Iris pigment epithelial cell (primary cell): ENCODE measurements at regions not wholly inside any gene's neighbourhood (a gene's known extent, or its start where the extent isn't known, plus 50 kb on each side); places are given as distances from the start of the nearest gene placed in this dataset.
"Not testable (repeated sequence)": the region's sequence is repeated elsewhere in the genome, so short reads cannot be mapped to it uniquely, and the experiment has no call there.

Source experiments
- DNase-seq: peaks from one replicate; pipeline ENCODE4 v3.0.0-alpha.2; 2011; ENCODE audit warnings: low read depth

DNA sequence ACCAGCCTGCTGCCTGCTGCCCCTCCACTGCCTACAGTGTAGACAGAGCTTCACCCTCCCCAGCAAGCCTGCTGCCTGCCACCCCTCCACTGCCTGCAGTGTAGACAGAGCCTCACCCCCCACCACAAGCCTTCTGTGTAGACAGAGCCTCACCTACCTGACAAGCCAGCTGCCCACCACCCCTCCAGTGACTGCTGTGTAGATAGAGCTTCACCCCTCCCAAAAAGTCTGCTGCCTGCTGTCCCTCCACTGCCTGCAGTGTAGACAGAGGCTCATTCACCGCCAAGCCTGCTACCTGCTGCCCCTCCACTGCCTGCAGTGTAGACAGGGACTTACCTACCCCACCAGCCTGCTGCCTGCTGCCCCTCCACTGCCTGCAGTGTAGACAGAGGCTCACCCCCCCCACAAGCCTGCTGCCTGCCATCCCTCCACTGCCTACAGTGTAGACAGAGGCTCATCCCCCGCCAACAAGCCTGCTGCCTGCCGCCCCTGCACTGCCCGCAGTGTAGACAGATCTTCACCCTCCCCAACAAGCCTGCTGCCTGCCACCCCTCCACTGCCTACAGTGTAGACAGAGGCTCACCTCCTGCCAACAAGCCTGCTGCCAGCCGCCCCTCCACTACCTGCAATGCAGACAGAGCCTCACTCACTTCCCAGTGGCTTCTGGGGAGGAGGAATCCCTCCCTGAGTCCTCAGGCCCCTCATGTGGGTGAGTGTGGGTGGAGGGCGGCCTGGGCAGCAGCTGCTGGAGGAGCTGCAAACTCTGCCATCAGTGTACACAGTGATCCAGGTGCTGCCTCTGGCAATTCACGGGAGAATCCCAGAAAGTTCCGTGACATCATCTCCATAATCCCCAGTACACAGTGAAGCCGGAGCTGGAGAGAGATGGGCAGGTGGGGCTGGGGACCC is 140.9 kb downstream of the DLL1 start:
- no peak for DNase-seq

DNA sequence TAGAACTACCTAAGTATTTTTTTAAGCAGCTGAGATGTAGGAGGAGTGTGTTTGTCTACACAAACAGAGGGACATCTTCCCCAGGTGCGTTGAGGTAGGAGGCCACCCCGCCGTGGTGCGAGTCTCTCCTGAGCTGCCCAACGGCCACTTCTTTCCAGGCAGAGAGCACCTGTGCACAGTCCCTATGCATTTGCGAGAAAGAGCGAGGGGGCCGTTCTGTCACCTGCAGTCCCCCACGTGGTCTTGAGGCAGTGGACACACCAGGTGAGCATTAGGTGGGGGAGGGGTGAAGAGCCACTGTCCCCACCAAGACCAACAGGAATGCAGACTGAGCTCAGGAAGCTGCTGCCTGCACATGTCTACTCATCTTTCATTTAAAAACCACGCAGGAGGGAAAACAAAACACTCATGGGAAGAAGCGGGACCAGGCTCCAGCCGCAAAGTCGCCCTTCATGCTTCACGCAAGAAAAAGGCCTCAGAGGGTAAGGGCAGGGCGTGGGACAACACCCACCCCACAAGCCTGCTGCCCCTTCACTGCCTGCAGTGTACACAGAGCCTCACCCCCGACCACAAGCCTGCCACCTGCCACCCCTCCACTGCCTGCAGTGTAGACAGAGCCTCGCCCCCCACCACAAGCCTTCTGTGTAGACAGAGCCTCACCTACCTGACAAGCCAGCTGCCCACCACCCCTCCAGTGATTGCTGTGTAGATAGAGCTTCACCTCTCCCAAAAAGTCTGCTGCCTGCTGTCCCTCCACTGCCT is 142.0 kb downstream of the DLL1 start:
- DNase-seq, result no peak

DNA sequence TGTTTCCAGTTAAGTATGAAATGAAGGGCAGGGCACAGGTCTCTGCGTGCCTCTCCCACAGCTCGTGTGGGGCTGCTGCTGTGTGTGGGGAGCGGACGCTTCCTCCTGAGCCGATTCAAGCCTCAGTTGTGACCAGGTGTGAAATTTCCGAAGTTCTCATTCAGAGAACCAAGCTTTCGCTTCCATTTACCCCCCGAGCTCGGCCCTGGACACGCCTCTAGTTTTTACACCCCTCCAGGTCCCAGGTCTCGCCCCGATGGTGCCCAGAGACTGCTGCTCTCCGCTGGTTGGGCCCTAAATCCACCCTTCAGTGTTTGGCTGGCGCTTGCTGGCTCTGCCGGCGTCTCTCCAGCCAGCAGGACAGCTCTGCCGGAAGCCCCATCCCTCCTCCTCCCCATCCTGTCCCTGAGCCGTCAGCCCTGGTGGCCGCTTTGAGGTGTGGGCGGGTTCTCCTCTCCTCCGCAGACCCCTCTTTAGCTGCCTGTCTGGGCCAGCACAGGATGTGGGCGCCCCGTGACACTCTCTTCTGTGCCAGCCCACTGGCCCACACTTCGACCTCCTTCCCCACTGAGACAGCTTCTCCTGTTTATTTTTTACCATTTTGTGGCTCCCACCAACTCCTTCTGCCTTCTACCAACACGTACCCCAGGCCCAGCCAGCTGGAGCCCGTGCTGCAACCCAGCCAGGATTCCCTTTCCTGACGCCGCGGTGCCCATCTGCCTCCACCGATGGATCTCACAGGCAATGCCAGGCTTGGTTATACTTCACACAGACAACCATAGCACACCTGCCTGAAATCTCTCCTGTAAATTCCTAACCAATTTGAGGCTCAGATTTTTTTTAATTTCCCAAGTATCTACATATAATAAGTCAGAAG is 142.8 kb downstream of the DLL1 start:
- DNase-seq, result no peak

DNA sequence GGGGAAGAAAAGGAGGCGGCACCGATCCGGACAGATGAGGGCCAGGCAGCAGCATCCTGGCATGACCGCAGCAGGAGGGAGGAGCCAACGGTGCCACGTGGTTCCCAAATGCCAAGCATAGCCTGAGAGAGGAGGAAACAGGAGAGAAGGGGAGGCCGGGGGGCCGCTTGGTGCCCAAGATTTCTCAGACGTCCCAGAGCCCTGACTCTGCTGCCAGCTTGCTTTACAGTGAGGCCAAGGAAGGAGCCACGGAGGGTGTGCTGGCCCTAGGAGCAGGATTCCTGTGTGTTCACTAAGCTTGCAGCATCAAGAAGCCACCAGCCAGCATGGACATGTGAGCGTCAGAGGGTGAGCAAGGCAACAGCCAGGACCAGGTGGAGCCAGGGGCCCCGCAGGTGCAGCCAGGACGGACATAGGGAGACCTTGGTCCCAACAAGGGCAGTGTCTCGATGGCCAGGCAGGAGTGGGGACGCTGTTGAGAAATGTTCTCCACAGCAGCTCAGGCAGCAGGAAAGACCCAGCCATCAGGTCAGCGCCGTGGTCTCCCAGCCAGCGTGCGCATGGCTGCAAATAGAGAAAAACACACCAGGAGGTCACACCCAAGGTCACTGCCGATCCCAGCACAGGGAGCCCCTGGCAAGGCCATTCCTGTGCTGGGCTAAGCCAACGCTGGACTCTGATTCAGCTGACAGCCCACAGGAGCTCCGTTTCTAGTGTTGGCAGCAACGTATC is 143.7 kb downstream of the DLL1 start:
- no peak for DNase-seq

DNA sequence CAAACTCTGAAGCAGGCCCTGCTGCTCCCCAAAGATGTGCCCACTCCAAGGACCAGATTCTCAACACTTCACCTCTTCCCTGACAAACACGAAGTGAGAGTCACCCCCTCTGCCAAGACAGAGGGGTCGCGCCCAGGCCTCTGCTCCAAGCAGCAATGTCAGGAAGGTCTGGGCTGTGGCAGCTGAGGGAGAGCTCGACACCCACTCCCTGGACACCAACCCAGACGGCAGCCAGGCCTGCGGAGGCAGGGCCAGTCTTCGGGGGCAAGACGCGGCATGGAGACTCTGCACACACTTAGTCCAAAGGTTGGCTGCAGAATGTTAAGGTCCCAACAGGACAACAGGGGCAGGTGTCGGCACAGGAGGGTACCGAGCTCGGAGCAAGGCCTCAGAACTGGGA is 144.2 kb downstream of the DLL1 start:
- DNase-seq, result no peak

DNA sequence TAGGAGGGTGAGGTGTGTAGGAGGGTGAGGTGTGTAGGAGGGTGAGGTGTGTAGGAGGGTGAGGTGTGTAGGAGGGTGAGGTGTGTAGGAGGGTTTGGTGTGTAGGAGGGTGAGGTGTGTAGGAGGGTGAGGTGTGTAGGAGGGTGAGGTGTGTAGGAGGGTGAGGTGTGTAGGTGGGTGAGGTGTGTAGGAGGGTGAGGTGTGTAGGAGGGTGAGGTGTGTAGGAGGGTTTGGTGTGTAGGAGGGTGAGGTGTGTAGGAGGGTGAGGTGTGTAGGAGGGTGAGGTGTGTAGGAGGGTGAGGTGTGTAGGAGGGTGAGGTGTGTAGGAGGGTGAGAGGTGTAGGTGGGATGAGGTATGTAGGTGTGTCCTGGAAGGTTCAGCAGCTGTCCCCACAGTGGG is 144.7 kb downstream of the DLL1 start:
- DNase-seq, result peak; percentile 31

DNA sequence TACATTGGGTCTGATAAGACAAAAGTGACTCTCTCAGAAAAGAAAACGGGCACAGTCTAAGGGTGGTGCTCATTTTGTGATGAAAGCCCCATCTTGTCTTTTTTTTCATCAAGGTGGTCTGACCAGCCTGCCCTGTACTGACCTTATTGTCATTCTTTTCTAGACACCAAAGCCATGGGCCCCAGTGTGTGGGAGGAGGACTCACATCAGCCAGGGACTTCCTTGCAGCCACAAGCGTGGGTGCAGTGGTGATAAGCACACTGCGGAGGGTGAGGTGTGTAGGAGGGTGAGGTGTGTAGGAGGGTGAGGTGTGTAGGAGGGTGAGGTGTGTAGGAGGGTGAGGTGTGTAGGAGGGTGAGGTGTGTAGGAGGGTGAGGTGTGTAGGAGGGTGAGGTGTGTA is 145.2 kb downstream of the DLL1 start:
- DNase-seq, result not testable (repeated sequence)

DNA sequence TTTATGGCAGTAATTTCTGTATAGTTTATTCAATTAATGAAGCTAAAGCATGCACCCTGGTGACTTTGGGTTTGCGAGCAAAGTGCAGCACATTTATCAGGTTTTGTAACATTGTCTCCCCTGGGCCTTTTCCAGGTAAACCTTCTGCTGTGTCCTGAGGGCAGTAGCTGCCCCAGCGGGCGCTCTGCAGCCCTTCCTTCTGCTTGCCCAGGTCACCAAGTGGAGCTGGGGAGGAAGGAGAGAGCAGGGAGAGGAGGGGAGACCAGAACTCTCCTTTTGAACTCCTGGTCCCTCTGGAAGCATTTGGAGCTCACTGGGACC is 145.6 kb downstream of the DLL1 start:
- DNase-seq, result no peak

DNA sequence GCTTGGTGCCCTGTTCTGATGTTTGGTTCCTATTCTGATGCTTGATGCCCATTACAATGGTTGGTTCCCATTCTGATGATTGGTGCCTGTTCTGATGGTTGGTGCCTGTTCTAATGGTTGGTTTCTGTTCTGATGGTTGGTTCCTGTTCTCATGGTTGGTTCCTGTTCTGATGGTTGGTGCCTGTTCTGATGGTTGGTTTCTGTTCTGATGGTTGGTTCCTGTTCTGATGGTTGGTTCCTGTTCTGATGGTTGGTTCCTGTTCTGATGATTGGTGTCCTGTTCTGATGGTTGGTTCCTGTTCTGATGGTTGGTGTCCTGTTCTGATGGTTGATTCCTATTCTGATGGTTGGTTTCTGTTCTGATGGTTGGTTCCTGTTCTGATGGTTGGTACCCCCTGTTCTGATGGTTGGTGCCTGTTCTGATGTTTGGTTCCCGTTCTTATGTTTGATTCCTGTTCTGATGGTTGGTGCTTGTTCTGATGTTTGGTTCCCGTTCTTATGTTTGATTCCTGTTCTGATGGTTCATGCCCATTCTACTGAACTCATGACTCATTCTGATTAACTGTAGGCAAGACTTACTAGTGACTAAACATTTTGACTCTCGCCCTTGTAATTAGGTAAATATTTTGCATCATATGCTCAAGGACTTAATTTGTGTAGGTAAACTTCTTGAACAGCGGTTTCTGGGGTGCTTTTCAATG is 146.2 kb downstream of the DLL1 start:
- DNase-seq, result no peak

DNA sequence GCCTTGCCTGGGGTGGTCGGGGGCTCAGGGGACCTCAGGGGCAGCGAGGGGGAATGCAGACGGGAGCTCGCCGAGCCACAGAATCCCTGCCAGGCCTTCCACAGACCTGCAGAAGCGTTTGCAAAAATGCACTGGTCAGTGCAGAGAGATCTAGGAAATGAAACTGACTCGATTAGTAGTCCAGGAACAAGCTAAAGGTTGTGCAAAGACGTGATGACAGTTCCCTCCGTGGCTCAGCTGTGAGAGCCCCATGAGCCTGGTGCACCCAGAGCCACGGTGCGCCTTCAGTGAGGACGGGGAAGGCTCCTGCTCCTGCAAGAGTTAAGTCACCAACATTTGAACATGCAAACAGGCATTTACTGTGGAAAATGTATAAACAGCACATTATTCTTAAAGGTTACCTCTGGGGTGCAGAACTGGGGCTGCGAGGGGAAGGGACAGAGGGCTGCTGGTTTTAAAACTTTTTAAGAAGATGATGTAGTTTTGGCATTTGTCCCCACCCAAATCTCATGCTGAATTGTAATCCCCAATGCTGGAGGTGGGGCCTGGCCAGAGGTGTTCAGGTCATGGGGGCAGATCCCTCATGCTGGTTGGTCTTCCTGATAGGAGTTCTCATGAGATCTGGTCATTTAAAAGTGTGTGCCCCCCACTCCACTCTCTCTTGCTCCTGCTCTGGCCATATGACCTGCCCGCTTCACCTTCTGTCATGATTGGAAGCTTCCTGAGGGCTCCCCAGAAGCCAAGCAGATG is 147.3 kb downstream of the DLL1 start:
- no peak for DNase-seq

DNA sequence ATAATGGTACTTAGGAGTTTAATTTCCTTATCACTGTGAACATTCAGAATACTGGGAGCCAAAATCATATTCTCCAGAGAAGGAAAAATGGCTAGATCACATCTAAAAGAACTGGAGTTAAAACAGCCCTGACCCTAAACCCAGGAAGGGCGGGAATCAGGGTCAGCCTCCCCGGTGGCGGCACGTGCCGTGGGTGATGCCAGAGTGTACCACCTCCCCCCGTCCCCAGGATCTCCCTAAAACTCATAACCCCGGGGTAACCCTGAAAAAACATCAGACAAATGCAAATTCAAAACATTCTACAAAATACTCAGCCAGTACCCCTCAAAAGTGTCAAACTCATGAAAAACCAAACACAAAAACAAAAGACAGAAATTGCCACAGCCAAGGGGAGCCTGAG is 148.3 kb downstream of the DLL1 start:
- no peak for DNase-seq

DNA sequence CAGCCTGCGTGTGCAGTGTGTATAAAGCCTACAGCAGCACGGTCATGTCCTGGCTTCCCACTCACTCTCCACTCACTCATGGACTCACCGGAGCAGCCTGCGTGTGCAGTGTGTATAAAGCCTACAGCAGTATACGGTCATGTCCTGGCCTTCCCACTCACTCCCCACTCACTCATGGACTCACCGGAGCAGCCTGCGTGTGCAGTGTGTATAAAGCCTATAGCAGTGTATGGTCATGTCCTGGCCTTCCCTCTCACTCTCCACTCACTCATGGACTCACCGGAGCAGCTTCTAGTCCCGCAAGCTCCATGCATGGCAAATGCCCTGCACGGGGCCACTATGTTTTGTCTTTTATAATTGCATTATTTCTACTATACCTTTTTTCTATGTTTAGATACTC is 149.8 kb downstream of the DLL1 start:
- DNase-seq, result not testable (repeated sequence)

DNA sequence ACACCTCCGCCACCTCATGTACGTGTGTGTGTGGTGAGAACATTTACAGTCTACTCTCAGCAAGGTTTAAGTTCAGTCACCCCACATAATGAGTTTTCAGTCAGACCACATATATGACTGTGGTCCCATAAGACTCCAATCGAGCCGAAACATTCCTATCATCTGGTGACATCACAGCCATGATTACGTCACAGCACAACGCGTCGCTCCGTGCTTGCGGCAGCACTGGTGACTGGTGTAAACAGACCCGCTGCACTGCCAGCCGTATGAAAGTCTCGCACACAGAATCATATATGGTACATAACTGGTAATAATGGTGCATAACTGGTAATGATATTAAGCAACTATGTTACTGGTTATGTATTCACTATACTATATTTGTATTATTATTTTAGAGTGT is 150.7 kb downstream of the DLL1 start:
- no peak for DNase-seq

DNA sequence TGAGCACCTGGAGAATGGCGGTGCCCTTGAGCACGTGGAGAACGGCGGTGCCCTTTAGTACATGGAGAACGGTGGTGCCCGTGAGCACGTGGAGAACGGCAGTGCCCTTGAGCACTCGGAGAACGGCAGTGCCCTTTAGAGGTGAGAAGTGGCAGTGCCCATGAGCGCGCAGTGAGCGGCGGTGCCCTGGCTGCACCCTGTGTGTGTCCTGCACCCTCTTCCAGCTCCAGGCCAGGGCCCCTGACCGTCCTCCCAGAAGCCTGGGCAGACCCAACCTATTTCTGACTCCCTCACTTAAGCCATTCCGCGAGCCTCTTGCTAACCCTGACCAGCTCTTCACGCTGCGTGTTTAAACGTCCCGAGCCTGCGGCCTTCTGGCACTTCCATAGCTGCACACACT is 151.3 kb downstream of the DLL1 start:
- DNase-seq, result no peak

DNA sequence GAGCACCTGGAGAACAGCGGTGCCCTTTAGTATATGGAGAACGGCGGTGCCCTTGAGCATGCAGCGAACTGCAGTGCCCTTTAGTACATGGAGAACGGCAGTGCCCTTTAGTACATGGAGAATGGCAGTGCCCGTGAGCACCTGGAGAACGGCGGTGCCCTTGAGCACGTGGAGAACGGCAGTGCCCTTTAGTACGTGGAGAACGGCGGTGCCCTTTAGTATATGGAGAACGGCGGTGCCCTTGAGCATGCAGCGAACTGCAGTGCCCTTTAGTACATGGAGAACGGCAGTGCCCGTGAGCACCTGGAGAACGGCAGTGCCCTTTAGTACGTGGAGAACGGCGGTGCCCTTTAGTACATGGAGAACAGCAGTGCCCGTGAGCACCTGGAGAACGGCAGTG is 151.8 kb downstream of the DLL1 start:
- not testable (repeated sequence) for DNase-seq

DNA sequence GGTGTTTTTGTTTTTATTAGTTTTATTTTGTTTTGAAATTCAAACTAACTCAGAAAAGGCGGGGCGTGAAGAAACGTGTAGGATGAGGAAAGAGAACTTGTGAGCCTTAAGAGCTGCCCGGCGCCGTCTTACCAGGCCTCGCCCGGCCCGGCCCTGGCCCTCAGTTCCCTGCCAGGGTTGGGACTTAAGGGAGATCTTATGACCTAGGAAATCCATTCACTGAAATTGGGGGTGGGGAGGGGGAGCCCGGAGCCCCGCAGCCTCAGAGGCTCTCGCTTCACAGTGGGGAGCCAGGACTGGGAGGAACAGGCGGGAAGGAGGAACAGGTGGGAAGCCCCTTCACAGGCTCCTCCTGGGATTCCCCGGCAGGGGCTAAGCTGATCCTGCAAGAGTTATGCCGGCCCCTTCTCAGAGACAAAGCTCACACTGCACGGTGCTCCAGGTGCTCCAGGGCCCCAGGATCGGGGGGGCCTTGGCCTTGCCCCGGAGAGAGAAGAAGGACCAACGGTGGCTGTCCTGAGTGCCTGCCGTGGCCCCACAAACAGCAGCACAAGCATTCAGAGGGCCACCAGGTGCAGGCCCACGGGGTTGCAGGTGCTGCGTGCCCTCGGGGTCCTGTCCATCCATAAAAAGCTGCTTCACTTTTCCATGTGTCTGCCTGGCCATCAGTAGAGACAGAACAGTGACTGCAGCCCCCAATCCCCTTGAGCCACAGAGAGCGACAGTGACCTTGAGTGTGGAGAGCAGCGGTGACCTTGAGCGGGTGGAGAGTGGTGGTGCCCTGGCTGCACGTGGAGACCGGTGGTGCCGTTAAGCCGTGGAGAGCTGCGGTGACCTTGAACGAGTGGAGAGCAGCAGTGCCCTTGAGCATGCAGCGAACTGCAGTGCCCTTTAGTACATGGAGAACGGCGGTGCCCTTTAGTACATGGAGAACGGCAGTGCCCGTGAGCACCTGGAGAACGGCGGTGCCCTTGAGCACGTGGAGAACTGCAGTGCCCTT is 152.7 kb downstream of the DLL1 start:
- DNase-seq, result no peak

DNA sequence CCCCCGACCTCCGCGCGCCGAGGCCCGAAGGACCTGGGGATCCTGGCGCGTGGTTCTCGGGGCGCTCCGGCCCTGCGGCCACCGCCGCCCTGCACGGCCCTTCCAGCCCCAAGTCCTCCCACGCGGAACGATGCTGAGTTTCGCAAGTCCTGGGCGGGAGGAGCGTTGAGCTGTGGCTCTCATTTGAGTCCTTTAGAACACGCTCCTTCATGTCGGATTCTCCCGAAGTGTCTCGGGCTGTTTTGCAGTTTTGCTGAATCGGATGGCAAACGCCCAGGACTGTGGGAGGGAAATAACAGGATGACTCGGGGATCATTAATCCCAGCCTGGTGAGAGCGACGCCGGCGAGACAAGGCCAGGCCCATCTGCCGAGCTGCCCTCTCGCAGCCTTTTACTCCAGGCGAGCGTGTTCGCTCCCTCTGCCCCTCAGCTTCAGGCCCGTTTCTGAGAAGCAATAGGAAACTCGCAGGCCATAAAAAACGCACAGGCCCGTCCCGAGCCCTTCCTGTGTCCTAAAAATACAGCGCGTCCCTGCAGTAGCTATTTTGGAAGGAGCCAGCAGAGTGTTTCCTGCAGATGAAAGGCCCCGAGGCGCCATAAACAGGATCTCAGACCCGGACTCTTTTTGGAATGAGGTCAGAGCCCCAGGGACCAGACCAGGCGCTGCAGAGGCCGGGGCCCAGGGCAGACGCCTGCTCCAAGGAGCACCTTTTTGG is 153.5 kb downstream of the DLL1 start:
- DNase-seq, result no peak

DNA sequence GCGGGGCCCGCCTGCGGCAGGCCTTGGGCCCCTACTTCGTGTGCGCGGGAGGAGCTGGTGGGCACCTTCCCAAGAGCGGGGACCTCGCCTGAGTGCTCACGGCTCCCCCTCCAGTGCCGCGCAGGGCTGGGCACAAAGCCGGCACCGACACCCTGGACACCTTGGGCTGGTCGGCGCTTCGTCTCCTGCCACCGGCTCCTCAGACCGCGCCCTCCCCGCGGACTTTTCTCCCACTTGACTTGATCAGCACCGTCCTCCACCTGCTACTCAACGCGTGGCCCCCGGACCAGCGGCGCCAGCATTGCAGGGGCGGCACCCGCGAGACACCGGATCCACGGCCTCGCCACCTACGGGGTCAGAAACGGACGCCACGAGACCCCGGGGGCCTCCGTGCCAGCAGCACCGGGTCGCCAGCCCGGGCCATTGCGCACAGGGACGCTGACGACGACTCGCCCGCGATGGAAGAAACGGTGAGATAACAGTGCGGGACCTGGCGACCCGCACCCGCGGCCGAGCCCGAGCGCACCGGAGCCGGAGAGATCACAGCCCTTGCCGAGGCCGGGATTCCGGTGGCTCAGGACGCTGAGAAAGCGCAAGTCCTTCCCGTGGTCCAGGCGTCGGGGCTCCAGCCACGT is 154.2 kb downstream of the DLL1 start:
- no peak for DNase-seq
